HG03196 (cell line): ENCODE measurements at regions not wholly inside any gene's neighbourhood (a gene's known extent, or its start where the extent isn't known, plus 50 kb on each side); places are given as distances from the start of the nearest gene placed in this dataset.
"Not testable (repeated sequence)": the region's sequence is repeated elsewhere in the genome, so short reads cannot be mapped to it uniquely, and the experiment has no call there.

Source experiments
- ATAC-seq: cut with Tn5 transposase; IDR thresholded peaks from one replicate; pipeline ENCODE4 v1.9.1; 2021; ENCODE audit not compliant: unreplicated experiment

DNA sequence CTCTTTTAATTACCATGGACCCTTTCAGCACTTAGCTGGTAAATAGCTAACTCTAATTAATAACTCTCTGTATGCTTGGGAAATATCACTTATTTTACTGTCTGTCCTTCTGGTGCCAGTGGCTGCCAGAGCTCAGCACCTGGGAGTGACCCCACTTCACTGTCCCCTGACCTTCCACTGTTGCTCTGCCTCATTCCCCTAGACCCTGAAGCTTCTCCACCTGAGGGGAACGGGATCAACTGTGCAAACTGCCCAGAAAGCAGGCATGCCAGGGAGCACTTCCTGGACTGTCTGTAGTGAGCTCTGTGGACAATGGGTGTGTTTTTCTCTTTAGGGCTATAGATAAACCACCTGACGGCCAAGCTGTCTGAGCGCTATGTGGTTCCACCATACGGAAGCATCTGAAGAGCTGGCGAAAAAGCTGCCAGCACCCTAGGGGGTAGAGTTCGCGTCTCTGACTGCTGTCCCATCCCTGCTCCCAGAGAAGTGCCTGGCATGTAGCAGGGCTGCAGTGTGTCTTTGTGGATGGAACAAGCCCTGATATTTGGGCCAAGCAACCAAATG is 106.3 kb upstream of the FOXA2 start:
- ATAC-seq, result no peak

GRCh38 chr20:22691369-22692118 is 107.2 kb upstream of the FOXA2 start:
- peak; percentile 62 for ATAC-seq

DNA sequence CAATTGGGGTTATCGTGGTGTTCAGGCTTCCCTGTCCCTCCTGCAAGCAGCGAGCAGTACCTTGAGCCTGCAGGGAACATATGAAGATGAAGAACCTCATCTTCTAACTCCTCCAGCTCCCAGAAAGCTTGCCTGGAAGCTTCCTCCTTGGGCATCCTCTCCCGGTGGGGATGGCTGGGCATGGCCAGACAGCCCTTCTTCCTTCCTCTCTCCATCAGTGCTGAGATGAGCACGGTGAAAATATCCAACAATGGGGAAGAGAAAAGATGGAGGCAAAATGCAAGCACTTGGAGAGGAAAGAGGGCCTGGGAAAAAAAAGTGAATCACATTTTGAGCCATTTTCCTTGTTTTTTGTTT is 107.7 kb upstream of the FOXA2 start:
- ATAC-seq, result no peak

DNA sequence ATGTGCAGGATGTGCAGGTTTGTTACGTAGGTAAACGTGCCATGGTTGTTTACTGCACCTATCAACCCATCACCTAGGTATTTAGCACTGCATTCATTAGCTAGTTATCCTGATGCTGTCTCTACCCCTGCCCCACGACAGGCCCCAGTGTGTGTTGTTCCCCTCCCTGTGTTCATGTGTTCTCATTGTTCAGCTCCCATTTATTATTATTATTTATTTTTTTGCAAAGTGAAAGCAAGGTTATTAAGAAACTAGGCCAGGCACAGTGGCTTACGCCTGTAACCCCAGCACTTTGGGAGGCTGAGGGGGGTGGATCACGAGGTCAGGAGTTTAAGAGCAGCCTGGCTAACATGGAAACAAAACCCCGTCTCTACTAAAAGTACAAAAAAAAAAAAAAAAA is 108.2 kb upstream of the FOXA2 start:
- not testable (repeated sequence) for ATAC-seq

DNA sequence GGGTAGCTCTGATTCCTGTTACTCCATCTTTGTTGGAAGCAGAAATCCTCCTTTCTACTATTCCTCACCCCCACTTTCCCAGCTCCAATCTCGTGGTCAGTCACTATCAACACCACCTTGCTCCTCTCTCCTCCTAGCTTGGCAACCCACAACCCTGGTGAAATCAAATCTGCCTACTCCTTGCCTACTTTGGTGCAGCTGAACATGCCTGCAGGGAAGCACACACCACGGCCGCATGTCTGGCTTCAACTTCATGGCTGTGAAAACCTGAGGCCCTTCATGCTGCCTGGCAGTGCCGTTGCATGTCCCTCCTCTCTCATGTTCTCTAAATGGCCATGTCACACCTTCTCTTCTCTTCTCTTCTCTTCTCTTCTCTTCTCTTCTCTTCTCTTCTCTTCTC is 112.4 kb upstream of the FOXA2 start:
- no peak for ATAC-seq

- ATAC-seq, result no peak
Measured at GRCh38 chr20:22698259-22698842, 114.0 kb upstream of the FOXA2 start.

DNA sequence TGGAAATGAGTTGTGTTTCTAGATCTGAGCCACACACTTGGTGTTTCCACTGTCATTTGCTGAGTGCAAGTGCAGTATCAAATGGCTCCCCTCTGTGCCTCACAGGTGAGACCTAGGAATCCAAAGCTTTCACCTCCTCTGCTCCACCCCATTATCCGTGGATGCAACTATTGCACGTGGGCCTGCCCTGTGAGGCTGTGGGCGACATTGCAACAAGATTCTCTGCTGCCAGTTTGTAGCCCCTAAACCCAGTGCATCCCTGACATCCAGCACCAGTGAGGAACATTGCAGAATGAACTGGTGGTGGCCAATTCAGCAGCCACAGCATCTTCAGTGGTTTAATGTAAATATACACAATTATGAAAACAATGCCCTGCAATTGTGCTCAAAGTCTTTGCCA is 115.0 kb upstream of the FOXA2 start:
- ATAC-seq, result no peak

- ATAC-seq, result no peak
Measured at GRCh38 chr20:22700367-22700766, 116.0 kb upstream of the FOXA2 start.

DNA sequence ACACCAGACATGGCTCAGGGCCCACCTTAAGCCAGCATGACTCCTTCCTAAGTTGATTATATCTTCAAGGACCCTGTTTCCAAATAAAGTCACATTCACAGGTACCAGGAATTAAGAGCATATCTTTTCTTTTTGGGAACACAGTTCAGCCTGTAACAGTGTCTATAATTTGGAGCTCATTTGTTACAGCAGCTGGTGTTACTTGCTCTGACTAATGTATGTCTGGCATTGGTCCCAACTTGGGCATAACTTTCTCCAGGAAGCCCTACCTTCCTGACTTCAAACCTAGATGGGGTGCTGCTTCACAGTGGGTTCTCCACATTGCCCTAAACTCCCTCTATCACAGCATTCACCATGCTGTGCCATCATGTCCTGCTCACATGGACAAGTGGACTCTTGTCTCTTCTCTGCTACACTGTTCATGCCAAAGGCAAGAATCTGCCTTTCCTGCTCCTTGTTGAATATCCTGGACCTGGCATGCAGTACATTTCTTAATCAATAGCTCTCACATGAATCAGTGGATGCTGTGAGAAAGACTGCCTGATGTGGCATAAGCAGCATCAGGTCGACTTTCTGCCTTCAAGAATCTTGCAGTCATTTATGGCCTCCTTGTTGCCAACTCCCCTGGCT is 117.4 kb upstream of the FOXA2 start:
- ATAC-seq, result no peak

DNA sequence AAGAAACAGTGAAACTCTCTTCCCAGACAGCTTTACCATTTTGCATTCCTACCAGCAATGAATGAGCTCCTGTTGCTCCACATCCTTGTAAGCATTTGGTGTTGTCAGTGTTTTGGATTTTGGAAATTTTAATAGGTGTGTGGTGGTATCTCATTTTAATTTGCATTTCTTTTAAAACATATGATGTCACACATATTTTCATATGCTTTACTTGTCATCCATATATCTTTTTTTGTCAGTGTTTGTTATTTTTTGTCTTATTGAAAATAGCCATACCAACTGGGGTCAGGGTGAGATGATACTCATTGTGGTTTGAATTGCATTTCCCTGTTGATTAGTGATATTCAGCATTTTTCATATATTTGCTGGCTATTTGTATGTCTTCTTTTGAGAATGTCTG is 119.5 kb upstream of the FOXA2 start:
- no peak for ATAC-seq

- ATAC-seq, result no peak
Measured at GRCh38 chr20:22711971-22712755, 127.8 kb upstream of the FOXA2 start.

DNA sequence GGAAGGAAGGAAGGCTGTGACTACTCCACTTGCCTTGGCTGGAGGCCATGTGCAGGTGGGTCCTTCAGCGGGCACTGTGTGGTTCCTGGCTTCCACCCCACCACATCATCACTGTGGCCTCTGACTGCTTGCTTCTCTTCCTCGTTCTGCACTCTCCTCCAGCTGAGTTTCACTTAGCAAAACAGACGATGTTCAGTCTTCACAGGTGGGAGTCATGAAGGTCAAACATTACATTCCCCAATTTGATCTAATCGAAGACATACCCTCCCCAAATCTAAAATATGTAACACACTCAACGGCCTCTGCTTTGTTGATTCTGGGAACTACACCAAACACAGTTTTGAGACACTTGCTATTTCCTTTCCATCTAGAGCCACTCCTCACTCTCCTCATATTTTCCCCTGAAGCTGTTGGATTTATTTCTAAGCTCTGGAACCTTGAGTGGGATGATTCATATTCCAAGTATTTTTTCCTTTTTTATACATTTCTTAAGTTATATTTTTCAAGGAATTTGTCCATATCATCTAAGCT is 132.5 kb upstream of the FOXA2 start:
- no peak for ATAC-seq

- ATAC-seq, result no peak
Measured at GRCh38 chr20:22717466-22717865, 133.1 kb upstream of the FOXA2 start.

- ATAC-seq, result no peak
Measured at GRCh38 chr20:22719167-22719591, 134.8 kb upstream of the FOXA2 start.

DNA sequence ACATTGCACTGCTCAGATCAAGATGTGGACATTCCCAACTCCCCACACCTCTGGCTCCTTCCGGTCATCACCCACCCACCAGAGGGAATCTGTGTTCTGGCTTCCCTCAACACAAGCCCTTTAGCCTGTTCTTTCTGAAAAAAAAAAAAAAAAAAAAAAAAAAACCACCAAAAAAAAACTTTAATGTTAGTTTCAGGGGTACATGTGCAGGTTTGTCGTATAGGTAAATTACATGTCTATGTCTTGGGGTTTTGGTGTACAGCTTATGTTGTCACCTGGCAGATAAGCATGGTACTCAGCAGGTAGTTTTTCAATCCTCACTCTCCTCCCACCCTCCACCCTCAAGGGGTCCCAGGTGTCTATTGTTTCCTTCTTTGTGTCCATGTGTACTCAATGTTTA is 135.8 kb upstream of the FOXA2 start:
- no peak for ATAC-seq

DNA sequence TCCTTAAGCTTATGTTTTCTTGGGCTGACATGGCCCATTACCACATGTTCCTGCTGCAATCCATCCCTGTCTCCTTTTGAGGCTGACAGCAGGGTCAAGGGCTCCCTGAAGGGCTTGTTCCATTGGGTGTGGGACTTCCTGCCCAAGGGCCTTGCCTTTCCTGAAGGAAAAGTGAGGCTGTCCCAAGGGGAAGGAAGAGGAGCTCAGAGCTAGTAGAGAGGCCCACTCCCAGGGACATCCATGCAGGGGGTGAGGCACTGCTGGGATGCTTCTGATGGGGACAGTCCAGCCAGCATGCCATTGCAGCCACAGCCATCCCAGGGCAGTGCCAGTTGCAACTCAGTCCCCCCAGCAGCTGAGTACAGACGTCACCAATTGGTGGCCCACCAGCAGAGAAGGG is 138.4 kb upstream of the FOXA2 start:
- ATAC-seq, result no peak

DNA sequence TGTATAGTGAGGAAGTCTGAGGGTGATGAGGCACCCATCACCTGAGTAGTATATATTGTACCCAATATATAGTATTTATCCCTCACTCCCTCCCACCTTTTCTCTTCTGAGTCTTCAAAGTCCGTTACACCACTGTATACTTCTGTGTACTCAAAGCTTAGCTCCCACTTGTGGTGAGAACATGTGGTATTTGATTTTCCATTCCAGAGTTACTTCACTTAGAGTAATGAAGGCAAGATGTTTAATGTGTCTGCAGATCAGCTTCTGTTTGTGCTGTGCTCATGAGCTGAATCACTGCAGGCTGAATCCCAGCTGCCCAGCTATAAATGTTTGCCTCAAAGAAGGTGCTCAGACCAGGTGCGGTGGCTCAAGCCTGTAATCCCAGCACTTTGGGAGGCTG is 139.3 kb upstream of the FOXA2 start:
- no peak for ATAC-seq

DNA sequence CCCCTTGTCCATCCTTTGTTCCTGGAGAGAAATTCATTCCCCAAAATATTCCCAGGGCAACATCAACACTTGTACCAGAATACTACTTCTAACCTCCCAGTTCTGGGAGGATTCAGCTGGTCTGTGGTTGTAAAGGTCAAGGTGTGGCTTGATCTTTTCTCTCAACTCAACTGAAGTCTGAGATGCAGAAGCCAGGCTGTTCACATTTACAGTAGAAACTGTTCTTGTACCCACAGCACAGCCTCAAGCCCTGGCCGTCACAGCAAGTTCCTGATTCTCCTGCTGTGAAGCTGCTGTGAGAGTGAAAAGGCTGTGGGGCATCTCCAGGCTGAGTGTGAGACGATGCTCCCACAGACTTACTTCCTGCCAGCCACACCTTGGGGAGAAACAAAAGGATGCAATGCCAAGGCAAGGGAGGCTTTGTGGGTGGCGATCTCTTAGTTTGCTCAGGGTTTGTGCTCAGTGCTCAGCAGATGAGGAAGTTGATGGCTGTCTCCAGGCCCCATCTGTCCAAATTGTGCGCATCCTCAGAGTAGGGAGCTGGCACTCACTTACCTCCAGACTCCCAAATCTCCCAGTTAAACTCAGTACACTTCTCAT is 143.9 kb upstream of the FOXA2 start:
- ATAC-seq, result no peak

DNA sequence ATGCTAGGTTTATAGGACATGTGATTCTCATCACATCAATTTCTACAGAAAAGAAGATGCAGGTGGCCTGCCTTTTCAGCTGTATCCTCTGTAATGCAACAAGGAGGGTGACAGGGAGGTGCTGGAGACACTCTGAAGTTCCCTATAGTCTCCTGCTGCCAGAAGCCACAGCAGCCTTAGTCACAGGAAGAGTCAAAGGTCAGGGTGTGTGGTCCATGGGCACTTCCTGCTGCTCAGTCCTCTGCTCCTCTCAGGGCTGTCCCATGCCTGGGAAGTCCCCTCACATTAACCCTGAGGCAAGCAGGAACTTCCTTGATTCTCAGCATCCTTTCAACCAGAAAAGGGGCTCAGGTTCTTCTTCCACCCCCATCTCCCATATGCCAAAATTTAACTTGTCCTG is 144.8 kb upstream of the FOXA2 start:
- no peak for ATAC-seq

GRCh38 chr20:22729616-22730236 is 145.4 kb upstream of the FOXA2 start:
- ATAC-seq, result no peak
